Erythroblast (primary cell): ENCODE measurements at regions not wholly inside any gene's neighbourhood (a gene's known extent, or its start where the extent isn't known, plus 50 kb on each side); places are given as distances from the start of the nearest gene placed in this dataset.

Experiments
- GATA1 ChIP-seq: IDR thresholded peaks from 2 replicates; pipeline ENCODE4 v1.6.1; 2011; ENCODE audit warnings: low read depth, mild to moderate bottlenecking, control low read depth, low read length, moderate library complexity
- POLR2A ChIP-seq: IDR thresholded peaks from 2 replicates; pipeline ENCODE4 v1.6.1; 2011; ENCODE audit warnings: mild to moderate bottlenecking, low read length

DNA sequence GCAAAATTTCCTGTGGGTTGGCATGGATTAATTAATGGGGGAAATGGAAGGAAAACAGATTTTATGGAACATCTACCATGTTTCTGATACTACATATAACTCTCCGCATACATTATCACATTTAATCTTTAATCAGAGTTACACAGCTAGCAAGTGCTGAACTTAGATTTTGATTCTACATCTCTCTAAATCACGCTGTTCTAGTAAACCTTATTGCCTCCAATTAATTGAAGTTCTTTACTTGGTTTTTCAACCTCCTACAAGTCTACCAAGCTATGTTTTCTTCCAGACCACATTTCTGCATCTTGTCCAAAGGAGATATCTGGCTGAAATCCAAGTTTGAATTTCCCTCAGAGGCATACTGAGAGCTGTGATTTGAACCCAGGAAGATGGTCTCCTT, 125.8 kb upstream of the GAREM1 start:
- no peak for TF ChIP-seq POLR2A
- no peak for TF ChIP-seq GATA1
